ENCODE measurements at regions not wholly inside any gene's neighbourhood (a gene's known extent, or its start where the extent isn't known, plus 50 kb on each side); places are given as distances from the start of the nearest gene placed in this dataset.

DNA sequence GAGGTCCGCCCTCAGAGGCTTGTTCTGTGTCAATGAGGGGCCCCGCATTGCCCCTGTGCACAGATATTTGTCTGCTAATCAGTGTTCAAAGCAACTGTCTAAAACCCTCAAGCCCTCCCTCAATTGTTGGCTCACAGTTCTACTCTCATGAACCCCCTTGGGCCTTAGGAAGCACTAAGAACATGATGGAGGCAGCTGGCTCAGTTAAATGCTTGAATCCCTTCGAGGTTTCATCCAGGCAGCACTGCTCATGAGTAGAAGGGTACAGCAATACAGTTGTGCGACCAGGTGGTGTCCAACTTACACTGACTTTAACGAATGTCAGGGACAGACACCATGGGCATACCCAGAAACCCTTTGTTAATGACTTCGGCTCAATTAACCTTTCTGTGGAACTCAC, 89.2 kb upstream of the WSCD1 start:
- TF ChIP-seq EGR1 (IDR thresholded peaks at IDR 0.05; ENCODE audit: low read depth in 2 of 2) (no peak), RAD21 (IDR thresholded peaks at IDR 0.05) (no peak), TAF1 (conservative IDR thresholded peaks at IDR 0.05) (no peak), YY1 (IDR thresholded peaks at IDR 0.05) (no peak), JUND (IDR thresholded peaks at IDR 0.05) (no peak), FOXA1 (IDR thresholded peaks at IDR 0.05) (no peak), GABPA (IDR thresholded peaks at IDR 0.05 in 1 of 2, conservative IDR thresholded peaks at IDR 0.05 in 1 of 2) (no peak)
- TF ChIP-seq, protein P1, sequence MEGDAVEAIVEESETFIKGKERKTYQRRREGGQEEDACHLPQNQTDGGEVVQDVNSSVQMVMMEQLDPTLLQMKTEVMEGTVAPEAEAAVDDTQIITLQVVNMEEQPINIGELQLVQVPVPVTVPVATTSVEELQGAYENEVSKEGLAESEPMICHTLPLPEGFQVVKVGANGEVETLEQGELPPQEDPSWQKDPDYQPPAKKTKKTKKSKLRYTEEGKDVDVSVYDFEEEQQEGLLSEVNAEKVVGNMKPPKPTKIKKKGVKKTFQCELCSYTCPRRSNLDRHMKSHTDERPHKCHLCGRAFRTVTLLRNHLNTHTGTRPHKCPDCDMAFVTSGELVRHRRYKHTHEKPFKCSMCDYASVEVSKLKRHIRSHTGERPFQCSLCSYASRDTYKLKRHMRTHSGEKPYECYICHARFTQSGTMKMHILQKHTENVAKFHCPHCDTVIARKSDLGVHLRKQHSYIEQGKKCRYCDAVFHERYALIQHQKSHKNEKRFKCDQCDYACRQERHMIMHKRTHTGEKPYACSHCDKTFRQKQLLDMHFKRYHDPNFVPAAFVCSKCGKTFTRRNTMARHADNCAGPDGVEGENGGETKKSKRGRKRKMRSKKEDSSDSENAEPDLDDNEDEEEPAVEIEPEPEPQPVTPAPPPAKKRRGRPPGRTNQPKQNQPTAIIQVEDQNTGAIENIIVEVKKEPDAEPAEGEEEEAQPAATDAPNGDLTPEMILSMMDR (IDR thresholded peaks at IDR 0.05; ENCODE audit: low read depth, low read length, missing input control): no peak
- TF ChIP-seq, protein P2, sequence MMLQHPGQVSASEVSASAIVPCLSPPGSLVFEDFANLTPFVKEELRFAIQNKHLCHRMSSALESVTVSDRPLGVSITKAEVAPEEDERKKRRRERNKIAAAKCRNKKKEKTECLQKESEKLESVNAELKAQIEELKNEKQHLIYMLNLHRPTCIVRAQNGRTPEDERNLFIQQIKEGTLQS (IDR thresholded peaks at IDR 0.05): no peak
- TF ChIP-seq, protein P3, sequence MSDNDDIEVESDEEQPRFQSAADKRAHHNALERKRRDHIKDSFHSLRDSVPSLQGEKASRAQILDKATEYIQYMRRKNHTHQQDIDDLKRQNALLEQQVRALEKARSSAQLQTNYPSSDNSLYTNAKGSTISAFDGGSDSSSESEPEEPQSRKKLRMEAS (IDR thresholded peaks at IDR 0.05): no peak
- TF ChIP-seq, protein P4, sequence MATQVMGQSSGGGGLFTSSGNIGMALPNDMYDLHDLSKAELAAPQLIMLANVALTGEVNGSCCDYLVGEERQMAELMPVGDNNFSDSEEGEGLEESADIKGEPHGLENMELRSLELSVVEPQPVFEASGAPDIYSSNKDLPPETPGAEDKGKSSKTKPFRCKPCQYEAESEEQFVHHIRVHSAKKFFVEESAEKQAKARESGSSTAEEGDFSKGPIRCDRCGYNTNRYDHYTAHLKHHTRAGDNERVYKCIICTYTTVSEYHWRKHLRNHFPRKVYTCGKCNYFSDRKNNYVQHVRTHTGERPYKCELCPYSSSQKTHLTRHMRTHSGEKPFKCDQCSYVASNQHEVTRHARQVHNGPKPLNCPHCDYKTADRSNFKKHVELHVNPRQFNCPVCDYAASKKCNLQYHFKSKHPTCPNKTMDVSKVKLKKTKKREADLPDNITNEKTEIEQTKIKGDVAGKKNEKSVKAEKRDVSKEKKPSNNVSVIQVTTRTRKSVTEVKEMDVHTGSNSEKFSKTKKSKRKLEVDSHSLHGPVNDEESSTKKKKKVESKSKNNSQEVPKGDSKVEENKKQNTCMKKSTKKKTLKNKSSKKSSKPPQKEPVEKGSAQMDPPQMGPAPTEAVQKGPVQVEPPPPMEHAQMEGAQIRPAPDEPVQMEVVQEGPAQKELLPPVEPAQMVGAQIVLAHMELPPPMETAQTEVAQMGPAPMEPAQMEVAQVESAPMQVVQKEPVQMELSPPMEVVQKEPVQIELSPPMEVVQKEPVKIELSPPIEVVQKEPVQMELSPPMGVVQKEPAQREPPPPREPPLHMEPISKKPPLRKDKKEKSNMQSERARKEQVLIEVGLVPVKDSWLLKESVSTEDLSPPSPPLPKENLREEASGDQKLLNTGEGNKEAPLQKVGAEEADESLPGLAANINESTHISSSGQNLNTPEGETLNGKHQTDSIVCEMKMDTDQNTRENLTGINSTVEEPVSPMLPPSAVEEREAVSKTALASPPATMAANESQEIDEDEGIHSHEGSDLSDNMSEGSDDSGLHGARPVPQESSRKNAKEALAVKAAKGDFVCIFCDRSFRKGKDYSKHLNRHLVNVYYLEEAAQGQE (IDR thresholded peaks at IDR 0.05): no peak
- TF ChIP-seq, protein P5, sequence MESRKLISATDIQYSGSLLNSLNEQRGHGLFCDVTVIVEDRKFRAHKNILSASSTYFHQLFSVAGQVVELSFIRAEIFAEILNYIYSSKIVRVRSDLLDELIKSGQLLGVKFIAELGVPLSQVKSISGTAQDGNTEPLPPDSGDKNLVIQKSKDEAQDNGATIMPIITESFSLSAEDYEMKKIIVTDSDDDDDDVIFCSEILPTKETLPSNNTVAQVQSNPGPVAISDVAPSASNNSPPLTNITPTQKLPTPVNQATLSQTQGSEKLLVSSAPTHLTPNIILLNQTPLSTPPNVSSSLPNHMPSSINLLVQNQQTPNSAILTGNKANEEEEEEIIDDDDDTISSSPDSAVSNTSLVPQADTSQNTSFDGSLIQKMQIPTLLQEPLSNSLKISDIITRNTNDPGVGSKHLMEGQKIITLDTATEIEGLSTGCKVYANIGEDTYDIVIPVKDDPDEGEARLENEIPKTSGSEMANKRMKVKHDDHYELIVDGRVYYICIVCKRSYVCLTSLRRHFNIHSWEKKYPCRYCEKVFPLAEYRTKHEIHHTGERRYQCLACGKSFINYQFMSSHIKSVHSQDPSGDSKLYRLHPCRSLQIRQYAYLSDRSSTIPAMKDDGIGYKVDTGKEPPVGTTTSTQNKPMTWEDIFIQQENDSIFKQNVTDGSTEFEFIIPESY (IDR thresholded peaks at IDR 0.05): no peak
